K562 (cell line): ENCODE measurements at regions not wholly inside any gene's neighbourhood (a gene's known extent, or its start where the extent isn't known, plus 50 kb on each side); places are given as distances from the start of the nearest gene placed in this dataset.

Experiments used
- ATAC-seq: fragments of 200-7000 bp; cut with Tn5 transposase; 3 replicates; pipeline ENCODE4 v1.9.1; 2020; ENCODE audit warnings: moderate library complexity
- BruUV-seq: library from RNA; stranded (reverse); fragments of 400-500 nt; replicated peaks from 2 replicates; lab custom pipeline; 2021; lab: Mats Ljungman, UMichigan
- CTCF ChIA-PET: fragments of 300-600 bp; formaldehyde crosslinking; extraction: SDS; loops from one replicate; lab custom pipeline; 2021; ENCODE audit warnings: low intra/inter-chr PET ratio; lab: Yijun Ruan, JAX
- POLR2A ChIA-PET: fragments of 300-600, 350-650 bp; sonication (Branson Sonifier 250); formaldehyde crosslinking; extraction: SDS; loops from one replicate; lab custom pipeline; 2021; ENCODE audit warnings: antibody characterized with exemption, inconsistent platforms; lab: Yijun Ruan, JAX
- DNase-seq, 4 experiments: peaks; one replicate each; pipeline versions ENCODE4 v3.0.0 to v3.0.0-alpha.2; 2011 to 2018; ENCODE audit warnings: low spot score in 3 of 4, mixed read lengths in 3 of 4; ENCODE audit errors: extremely low read depth in 1 of 4
- FAIRE-seq: peaks from 2 replicates; lab custom pipeline; 2011; peaks lifted over from hg19 to GRCh38; lab: Jason Lieb, UNC
- H2AFZ ChIP-seq: 2 replicates; pipeline ENCODE4 v1.6.0; 2011; ENCODE audit warnings: low read depth, low read length, control low read depth, inconsistent platforms
- H3K27ac ChIP-seq: fragments of 200-600 bp; 3 replicates; pipeline ENCODE4 v1.8.0; 2011; ENCODE audit warnings: low read depth, mild to moderate bottlenecking, control low read depth, inconsistent platforms, low read length, moderate library complexity, mixed read lengths; ENCODE audit errors: extremely low read depth
- H3K27me3 ChIP-seq, 2 experiments: fragments of 300-600 bp in 1 of 2; 2 replicates in 1 of 2; 3 replicates in 1 of 2; pipeline versions ENCODE4 v1.6.0 to v1.8.0; 2011; ENCODE audit warnings: inconsistent platforms in 2 of 2, low read length in 2 of 2, mild to moderate bottlenecking in 1 of 2, mixed read lengths in 1 of 2, moderate library complexity in 1 of 2; ENCODE audit not compliant: control insufficient read depth in 2 of 2, insufficient read depth in 2 of 2
- H3K36me3 ChIP-seq: fragments of 300-600 bp; 3 replicates; pipeline ENCODE4 v1.8.0; 2011; ENCODE audit warnings: mild to moderate bottlenecking, low read length, inconsistent platforms; ENCODE audit not compliant: control insufficient read depth, insufficient read depth
- H3K4me1 ChIP-seq, 2 experiments: fragments of 200-600 bp in 1 of 2; replicated peaks in 1 of 2; 2 replicates in 1 of 2; 3 replicates in 1 of 2; pipeline versions ENCODE4 v1.5.1 to v1.8.0; 2011; ENCODE audit warnings: inconsistent platforms in 2 of 2, low read length in 2 of 2, mild to moderate bottlenecking in 1 of 2, mixed read lengths in 1 of 2, moderate library complexity in 1 of 2; ENCODE audit not compliant: control insufficient read depth in 2 of 2, insufficient read depth in 2 of 2
- H3K4me2 ChIP-seq: 2 replicates; pipeline ENCODE4 v1.6.1; 2011; ENCODE audit warnings: low read length, control low read depth, inconsistent platforms, mixed read lengths; ENCODE audit not compliant: insufficient read depth
- H3K4me3 ChIP-seq: fragments of 200-600 bp; sonication (generic), shearing (Covaris generic); 2 replicates; pipeline ENCODE4 v1.5.1; 2016; ENCODE audit warnings: control low read depth, inconsistent platforms
- H3K79me2 ChIP-seq: fragments of 200-600 bp; 3 replicates; pipeline ENCODE4 v1.8.0; 2011; ENCODE audit warnings: low read length, inconsistent platforms; ENCODE audit not compliant: control insufficient read depth, insufficient read depth
- H3K9ac ChIP-seq, 2 experiments: 2 replicates each; pipeline versions ENCODE4 v1.6.0 to v1.6.1; 2011; ENCODE audit warnings: low read depth in 2 of 2, low read length in 2 of 2, control low read depth in 1 of 2, inconsistent platforms in 1 of 2, mild to moderate bottlenecking in 1 of 2, mixed read lengths in 1 of 2; ENCODE audit not compliant: insufficient read depth in 1 of 2
- H3K9me1 ChIP-seq: one replicate; pipeline ENCODE4 v1.6.0; 2011; ENCODE audit warnings: inconsistent platforms, mild to moderate bottlenecking, low read length, moderate library complexity; ENCODE audit not compliant: control insufficient read depth, insufficient read depth
- H3K9me3 ChIP-seq: replicated peaks from 2 replicates; pipeline ENCODE4 v1.5.1; 2011; ENCODE audit warnings: low read depth, low read length, inconsistent platforms; ENCODE audit not compliant: control insufficient read depth, insufficient read depth
- H4K20me1 ChIP-seq: replicated peaks from 2 replicates; pipeline ENCODE4 v1.6.1; 2011; ENCODE audit warnings: low read length, inconsistent platforms, mixed read lengths; ENCODE audit not compliant: control insufficient read depth, insufficient read depth
- CBFA2T2 ChIP-seq: fragments of 450-650 bp; conservative IDR thresholded peaks from 2 replicates; pipeline ENCODE4 v1.6.1; 2017; ENCODE audit warnings: mild to moderate bottlenecking
- CHD2 ChIP-seq: IDR thresholded peaks from 2 replicates; pipeline ENCODE4 v1.6.1; 2011; ENCODE audit warnings: low read depth, low read length
- EP400 ChIP-seq: fragments of 450-650 bp; IDR thresholded peaks from 2 replicates; pipeline ENCODE4 v1.6.1; 2017; ENCODE audit warnings: antibody characterized with exemption, mild to moderate bottlenecking, moderate library complexity
- FOXP1 ChIP-seq: sonication (generic); formaldehyde crosslinking; IDR thresholded peaks from 2 replicates; pipeline ENCODE4 v1.8.0; 2022; ENCODE audit warnings: mild to moderate bottlenecking, missing genetic modification reagents
- NR0B1 ChIP-seq: fragments of 450-650 bp; IDR thresholded peaks from one replicate; pipeline ENCODE4 v1.6.1; 2018; ENCODE audit warnings: mild to moderate bottlenecking, moderate library complexity; ENCODE audit not compliant: partially characterized antibody
- PML ChIP-seq: IDR thresholded peaks from 2 replicates; pipeline ENCODE4 v1.6.1; 2012; ENCODE audit warnings: low read length, inconsistent platforms
- RB1 ChIP-seq: fragments of 450-650 bp; IDR thresholded peaks from 2 replicates; pipeline ENCODE4 v1.6.1; 2017; ENCODE audit warnings: low read depth, mild to moderate bottlenecking
- SIN3A ChIP-seq, 2 experiments: fragments of 150-350 bp in 1 of 2; IDR thresholded peaks; 2 replicates each; pipeline ENCODE4 v1.6.1; 2011 to 2016; ENCODE audit warnings: borderline replicate concordance in 2 of 2, low read depth in 2 of 2, low read length in 2 of 2, mild to moderate bottlenecking in 2 of 2, moderate library complexity in 2 of 2; ENCODE audit not compliant: control insufficient read depth in 1 of 2
- TAL1 ChIP-seq: fragments of 450-650 bp; IDR thresholded peaks from 2 replicates; pipeline ENCODE4 v1.6.1; 2016; ENCODE audit warnings: mild to moderate bottlenecking
- TCF7 ChIP-seq: sonication (generic); IDR thresholded peaks from 2 replicates; pipeline ENCODE4 v1.6.1; 2016; ENCODE audit warnings: antibody characterized with exemption, borderline replicate concordance
- ZBTB1 ChIP-seq: sonication (generic); formaldehyde crosslinking; IDR thresholded peaks from 2 replicates; pipeline ENCODE4 v1.8.1; 2023; ENCODE audit warnings: missing genetic modification reagents, low read depth, mild to moderate bottlenecking, borderline replicate concordance
- ZBTB11 ChIP-seq, 3 experiments: fragments of 200-800 bp in 1 of 3; fragments of 250-450 bp in 1 of 3; fragments of 450-650 bp in 1 of 3; sonication (Bioruptor Pico) in 1 of 3; sonication (Bioruptor generic) in 1 of 3; formaldehyde crosslinking in 1 of 3; IDR thresholded peaks; 2 replicates each; pipeline versions ENCODE4 v1.6.1 to v1.8.0; 2016 to 2022; ENCODE audit warnings: mild to moderate bottlenecking in 2 of 3, missing genetic modification characterization in 2 of 3, missing compliant biosample characterization in 1 of 3, moderate library complexity in 1 of 3
- ZNF121 ChIP-seq: sonication (generic); formaldehyde crosslinking; conservative IDR thresholded peaks from 2 replicates; pipeline ENCODE4 v1.8.0; 2022; ENCODE audit warnings: missing genetic modification reagents
- ZNF41 ChIP-seq: fragments of 250-450 bp; sonication (Bioruptor Pico); conservative IDR thresholded peaks from 2 replicates; pipeline ENCODE4 v1.4.0; 2020; ENCODE audit warnings: mild to moderate bottlenecking
- ZNF785 ChIP-seq: fragments of 250-450 bp; sonication (Bioruptor Pico); IDR thresholded peaks from 2 replicates; pipeline ENCODE4 v1.4.0; 2020; ENCODE audit warnings: mild to moderate bottlenecking
- WGBS: fragments of 100-300 bp; shearing (Covaris generic); methylation state at CpG from one replicate; pipeline ENCODE4 v1.1.6; 2016; ENCODE audit warnings: low coverage, mixed read lengths; ENCODE audit not compliant: insufficient coverage; ENCODE audit errors: missing lambda C conversion rate; 5-methylcytosine and 5-hydroxymethylcytosine counted together
- in situ Hi-C: fragments of 300-500 bp; cut with MboI; formaldehyde crosslinking; loops from 4 replicates; pipeline ENCODE4 v1.15.0; 2018; ENCODE audit warnings: inconsistent platforms, mixed read lengths
- intact Hi-C: fragments of 100-400 bp; cut with micrococcal nuclease; formaldehyde crosslinking; loops from 2 replicates; pipeline ENCODE4 v1.14.2; 2022
- TF ChIP-seq, protein P1 (sequence below), 2 experiments: IDR thresholded peaks; 2 replicates each; pipeline ENCODE4 v1.6.1; 2011; ENCODE audit warnings: borderline replicate concordance in 1 of 2, control low read depth in 1 of 2, low read depth in 1 of 2, low read length in 1 of 2, mild to moderate bottlenecking in 1 of 2, mixed read lengths in 1 of 2, moderate library complexity in 1 of 2; ENCODE audit not compliant: insufficient read depth in 1 of 2, insufficient read length in 1 of 2, poor library complexity in 1 of 2, severe bottlenecking in 1 of 2; ENCODE audit errors: extremely low read depth in 1 of 2
- TF ChIP-seq, protein P2 (sequence below): fragments of 450-650 bp; formaldehyde crosslinking; conservative IDR thresholded peaks from 2 replicates; pipeline ENCODE4 v1.4.0; 2022; ENCODE audit warnings: mild to moderate bottlenecking, missing genetic modification characterization

GRCh38 chr5:165837286-165837685 is 2331.9 kb downstream of the MAT2B start:
- CTCF ChIA-PET, result no interaction called here
- Histone ChIP-seq H3K9me1 (no peaks in the 10 kb centered on the region), H3K27me3 (no peaks in the 10 kb centered on the region), H3K27ac (no peak overlapping the region), H4K20me1 (no peaks in the 10 kb centered on the region), H3K4me1 (no peaks in the 10 kb centered on the region), H3K4me3 (no peak overlapping the region), H3K79me2 (no peaks in the 10 kb centered on the region), H2AFZ (no peak overlapping the region), H3K9ac (no peak overlapping the region), H3K4me2 (no peak overlapping the region), H3K9me3 (0 out of 2 replicates have a peak, but pooled peaks cover 1% of the 10 kb centered on the region), H3K36me3 (no peaks in the 10 kb centered on the region)
- WGBS, result 0% methylated on average over 2 of the region's 2 CpGs
- DNase-seq (no peak), ATAC-seq (no peak), FAIRE-seq (no peak)
- no TSS peak for BruUV-seq
- intact Hi-C loops (no loop called here), in situ Hi-C loops (no loop called here)
- POLR2A ChIA-PET, result no interaction called here
- TF ChIP-seq, protein P1, sequence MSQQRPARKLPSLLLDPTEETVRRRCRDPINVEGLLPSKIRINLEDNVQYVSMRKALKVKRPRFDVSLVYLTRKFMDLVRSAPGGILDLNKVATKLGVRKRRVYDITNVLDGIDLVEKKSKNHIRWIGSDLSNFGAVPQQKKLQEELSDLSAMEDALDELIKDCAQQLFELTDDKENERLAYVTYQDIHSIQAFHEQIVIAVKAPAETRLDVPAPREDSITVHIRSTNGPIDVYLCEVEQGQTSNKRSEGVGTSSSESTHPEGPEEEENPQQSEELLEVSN (IDR thresholded peaks at IDR 0.05; ENCODE audit: borderline replicate concordance in 1 of 2, extremely low read depth in 1 of 2, insufficient read depth in 1 of 2, insufficient read length in 1 of 2, low read depth in 1 of 2, low read length in 1 of 2, poor library complexity in 1 of 2, severe bottlenecking in 1 of 2), result no peak
- TF ChIP-seq FOXP1 (CRISPR knock-in tag) (no peak), SIN3A (IDR thresholded peaks at IDR 0.05; ENCODE audit: borderline replicate concordance in 2 of 2, control insufficient read depth in 1 of 2, low read depth in 2 of 2, low read length in 2 of 2) (no peak), TAL1 (no peak), ZBTB11 (CRISPR knock-in tag; IDR thresholded peaks at IDR 0.05) (no peak), EP400 (no peak), CBFA2T2 (no peak), TCF7 (no peak), NR0B1 (no peak), RB1 (no peak), ZBTB1 (CRISPR knock-in tag) (no peak), ZNF785 (no peak), ZNF121 (CRISPR knock-in tag) (no peak), PML (no peak), ZNF41 (CRISPR knock-in tag) (no peak), CHD2 (no peak)
- TF ChIP-seq, protein P2, sequence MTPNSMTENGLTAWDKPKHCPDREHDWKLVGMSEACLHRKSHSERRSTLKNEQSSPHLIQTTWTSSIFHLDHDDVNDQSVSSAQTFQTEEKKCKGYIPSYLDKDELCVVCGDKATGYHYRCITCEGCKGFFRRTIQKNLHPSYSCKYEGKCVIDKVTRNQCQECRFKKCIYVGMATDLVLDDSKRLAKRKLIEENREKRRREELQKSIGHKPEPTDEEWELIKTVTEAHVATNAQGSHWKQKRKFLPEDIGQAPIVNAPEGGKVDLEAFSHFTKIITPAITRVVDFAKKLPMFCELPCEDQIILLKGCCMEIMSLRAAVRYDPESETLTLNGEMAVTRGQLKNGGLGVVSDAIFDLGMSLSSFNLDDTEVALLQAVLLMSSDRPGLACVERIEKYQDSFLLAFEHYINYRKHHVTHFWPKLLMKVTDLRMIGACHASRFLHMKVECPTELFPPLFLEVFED (CRISPR knock-in tag), result no peak
